ENCODE measurements at regions not wholly inside any gene's neighbourhood (a gene's known extent, or its start where the extent isn't known, plus 50 kb on each side); places are given as distances from the start of the nearest gene placed in this dataset.
"Not testable (repeated sequence)": the region's sequence is repeated elsewhere in the genome, so short reads cannot be mapped to it uniquely, and the experiment has no call there.

GRCh38 chr4:86413426-86413825 is 53.6 kb upstream of the MAPK10 start:
- TF ChIP-seq, protein P1, sequence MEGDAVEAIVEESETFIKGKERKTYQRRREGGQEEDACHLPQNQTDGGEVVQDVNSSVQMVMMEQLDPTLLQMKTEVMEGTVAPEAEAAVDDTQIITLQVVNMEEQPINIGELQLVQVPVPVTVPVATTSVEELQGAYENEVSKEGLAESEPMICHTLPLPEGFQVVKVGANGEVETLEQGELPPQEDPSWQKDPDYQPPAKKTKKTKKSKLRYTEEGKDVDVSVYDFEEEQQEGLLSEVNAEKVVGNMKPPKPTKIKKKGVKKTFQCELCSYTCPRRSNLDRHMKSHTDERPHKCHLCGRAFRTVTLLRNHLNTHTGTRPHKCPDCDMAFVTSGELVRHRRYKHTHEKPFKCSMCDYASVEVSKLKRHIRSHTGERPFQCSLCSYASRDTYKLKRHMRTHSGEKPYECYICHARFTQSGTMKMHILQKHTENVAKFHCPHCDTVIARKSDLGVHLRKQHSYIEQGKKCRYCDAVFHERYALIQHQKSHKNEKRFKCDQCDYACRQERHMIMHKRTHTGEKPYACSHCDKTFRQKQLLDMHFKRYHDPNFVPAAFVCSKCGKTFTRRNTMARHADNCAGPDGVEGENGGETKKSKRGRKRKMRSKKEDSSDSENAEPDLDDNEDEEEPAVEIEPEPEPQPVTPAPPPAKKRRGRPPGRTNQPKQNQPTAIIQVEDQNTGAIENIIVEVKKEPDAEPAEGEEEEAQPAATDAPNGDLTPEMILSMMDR (IDR thresholded peaks at IDR 0.05) = not testable (repeated sequence)
- not testable (repeated sequence) for TF ChIP-seq POLR2A, EP300, POLR2AphosphoS5 (IDR thresholded peaks at IDR 0.05)

All from suprapubic skin (tissue), 4 donors.